Progenitor cell of endocrine pancreas (in vitro differentiated cells): ENCODE measurements at regions not wholly inside any gene's neighbourhood (a gene's known extent, or its start where the extent isn't known, plus 50 kb on each side); places are given as distances from the start of the nearest gene placed in this dataset.

Source experiments
- DNase-seq: peaks from one replicate; pipeline ENCODE4 v3.0.0; 2021; ENCODE audit warnings: low spot score; ENCODE audit not compliant: unreplicated experiment
- H3K27ac Mint-ChIP-seq: 2 replicates; pipeline ENCODE4 v1.8.0; 2021; ENCODE audit warnings: mild to moderate bottlenecking, moderate library complexity, mixed read lengths
- H3K27me3 Mint-ChIP-seq: 2 replicates; pipeline ENCODE4 v1.8.0; 2021; ENCODE audit warnings: mixed read lengths
- H3K36me3 Mint-ChIP-seq: 2 replicates; pipeline ENCODE4 v1.8.0; 2022; ENCODE audit warnings: mixed read lengths; ENCODE audit not compliant: insufficient read depth
- H3K4me1 Mint-ChIP-seq: 2 replicates; pipeline ENCODE4 v1.8.0; 2021; ENCODE audit warnings: low read depth, mixed read lengths
- H3K4me3 Mint-ChIP-seq: 2 replicates; pipeline ENCODE4 v1.8.0; 2021; ENCODE audit warnings: low read depth, mild to moderate bottlenecking, moderate library complexity, mixed read lengths
- H3K9me3 Mint-ChIP-seq: 2 replicates; pipeline ENCODE4 v1.8.0; 2021; ENCODE audit warnings: low read depth, mixed read lengths
- CTCF ChIP-seq: fragments of 200-600 bp; sonication (generic); IDR thresholded peaks from one replicate; pipeline ENCODE4 v1.5.0; 2021; ENCODE audit warnings: antibody characterized with exemption, mild to moderate bottlenecking; ENCODE audit not compliant: unreplicated experiment

GRCh38 chr18:64618390-64618789 is 469.5 kb upstream of the LINC00305 start:
- no peak for DNase-seq
- no peaks in the 10 kb centered on the region for H3K36me3 Mint-ChIP-seq

GRCh38 chr18:64615021-64615420 is 466.1 kb upstream of the LINC00305 start:
- DNase-seq: no peak
- Mint-ChIP-seq H3K36me3 (no peaks in the 10 kb centered on the region), H3K4me1 (no peaks in the 10 kb centered on the region), H3K9me3 (peaks cover 7% of the 10 kb centered on the region), H3K27me3 (no peaks in the 10 kb centered on the region), H3K27ac (no peak overlapping the region), H3K4me3 (no peak overlapping the region)
- TF ChIP-seq CTCF: no peak

More at GRCh38 chr18:64618390-64618789, 469.5 kb upstream of the LINC00305 start:
- Mint-ChIP-seq H3K4me3 (no peak overlapping the region), H3K9me3 (no peaks in the 10 kb centered on the region), H3K27me3 (no peaks in the 10 kb centered on the region), H3K27ac (no peak overlapping the region), H3K4me1 (no peaks in the 10 kb centered on the region)
- no peak for TF ChIP-seq CTCF

- Mint-ChIP-seq H3K36me3 (no peaks in the 10 kb centered on the region), H3K27me3 (no peaks in the 10 kb centered on the region), H3K27ac (no peak overlapping the region)
Measured at GRCh38 chr18:64614446-64614845, 465.6 kb upstream of the LINC00305 start.

GRCh38 chr18:64592246-64592645 is 443.4 kb upstream of the LINC00305 start:
- TF ChIP-seq CTCF: no peak
- Mint-ChIP-seq H3K4me1 (no peaks in the 10 kb centered on the region), H3K9me3 (no peaks in the 10 kb centered on the region), H3K27me3 (no peaks in the 10 kb centered on the region), H3K27ac (no peak overlapping the region), H3K4me3 (no peak overlapping the region), H3K36me3 (no peaks in the 10 kb centered on the region)
- no peak for DNase-seq

More at GRCh38 chr18:64614446-64614845, 465.6 kb upstream of the LINC00305 start:
- no peak for TF ChIP-seq CTCF
- Mint-ChIP-seq H3K4me1 (no peaks in the 10 kb centered on the region), H3K4me3 (no peak overlapping the region), H3K9me3 (peaks cover 10% of the 10 kb centered on the region)
- no peak for DNase-seq

- no peak for TF ChIP-seq CTCF
- no peaks in the 10 kb centered on the region for H3K27me3 Mint-ChIP-seq
- no peaks in the 10 kb centered on the region for H3K9me3 Mint-ChIP-seq
- H3K36me3 Mint-ChIP-seq: no peaks in the 10 kb centered on the region
- no peaks in the 10 kb centered on the region for H3K4me1 Mint-ChIP-seq
- H3K27ac Mint-ChIP-seq: no peak overlapping the region
- no peak for DNase-seq
- no peak overlapping the region for H3K4me3 Mint-ChIP-seq
Measured at GRCh38 chr18:64589000-64589399, 440.1 kb upstream of the LINC00305 start.
